Fibroblast of skin of right quadriceps (primary cell): ENCODE measurements at regions not wholly inside any gene's neighbourhood (a gene's known extent, or its start where the extent isn't known, plus 50 kb on each side); places are given as distances from the start of the nearest gene placed in this dataset.
A peak's percentile ranks its signal among the peaks of the same experiment; 100 is the strongest.
"Not testable (repeated sequence)": the region's sequence is repeated elsewhere in the genome, so short reads cannot be mapped to it uniquely, and the experiment has no call there.

Experiments used
- DNase-seq: peaks from one replicate; pipeline ENCODE4 v3.0.0-alpha.2; 2013

GRCh38 chr5:23223846-23224245 lies 283.6 kb upstream of the PRDM9 start:
- DNase-seq: peak; percentile 28

GRCh38 chr5:23221831-23222230 lies 285.6 kb upstream of the PRDM9 start:
- DNase-seq: no peak

DNA sequence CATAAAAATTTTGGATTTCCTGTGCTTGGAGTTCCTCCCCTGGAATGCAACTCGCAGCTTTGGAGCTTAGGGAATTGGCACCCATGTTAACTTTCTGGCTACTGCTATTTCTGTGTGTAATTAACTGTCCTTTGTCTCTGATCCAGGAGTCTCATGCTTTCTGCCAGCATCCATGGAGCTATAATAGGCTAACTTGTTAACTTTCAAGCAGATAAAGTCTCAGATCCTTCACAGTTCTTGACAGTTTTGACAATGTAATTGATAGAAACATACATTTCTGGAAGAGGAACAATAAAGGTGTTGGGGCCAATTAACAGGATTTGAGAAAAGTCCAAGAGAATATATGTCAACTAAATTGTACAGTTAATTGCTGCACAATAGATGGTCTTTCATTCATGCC lies 290.2 kb upstream of the PRDM9 start:
- DNase-seq: no peak

DNA sequence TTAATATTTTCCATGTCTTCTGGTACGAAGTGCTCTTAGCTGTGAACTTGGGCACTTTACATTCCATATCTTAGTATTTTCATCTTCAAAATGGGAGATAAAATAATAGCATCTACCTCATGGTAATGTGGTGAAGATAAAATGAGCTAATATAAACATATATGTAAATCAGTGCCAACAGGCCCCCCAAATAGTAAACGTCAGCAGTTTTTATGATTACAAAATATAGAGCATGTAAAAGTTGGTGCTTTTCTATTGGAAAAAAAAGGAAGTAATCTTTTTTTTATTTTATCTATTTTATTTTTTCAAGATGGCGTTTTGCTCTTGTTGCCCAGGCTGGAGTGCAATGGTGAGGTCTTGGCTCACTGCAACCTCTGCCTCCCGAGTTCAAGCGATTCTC lies 291.1 kb upstream of the PRDM9 start:
- DNase-seq: no peak

- DNase-seq: peak; percentile 42
These were observed 298.4 kb upstream of the PRDM9 start for GRCh38 chr5:23208959-23209431.

DNA sequence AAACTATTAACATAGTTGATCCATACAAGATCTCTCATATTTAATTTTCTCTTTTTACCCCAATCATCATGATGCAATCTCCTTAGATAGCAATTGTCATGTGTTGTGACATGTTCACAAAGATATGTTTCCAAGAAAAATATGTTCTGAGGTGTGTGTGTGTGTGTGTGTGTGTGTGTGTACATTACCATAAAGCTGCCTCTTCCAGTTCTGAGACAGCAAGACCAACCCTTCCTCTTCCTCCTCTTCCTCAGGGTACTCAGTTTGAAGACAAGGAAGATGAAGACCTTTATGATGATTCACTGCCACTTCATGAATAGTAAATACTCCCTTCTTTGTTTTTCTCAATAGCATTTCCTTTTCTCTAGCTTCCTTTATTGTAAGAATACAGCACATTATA lies 303.3 kb upstream of the PRDM9 start:
- no peak for DNase-seq

DNA sequence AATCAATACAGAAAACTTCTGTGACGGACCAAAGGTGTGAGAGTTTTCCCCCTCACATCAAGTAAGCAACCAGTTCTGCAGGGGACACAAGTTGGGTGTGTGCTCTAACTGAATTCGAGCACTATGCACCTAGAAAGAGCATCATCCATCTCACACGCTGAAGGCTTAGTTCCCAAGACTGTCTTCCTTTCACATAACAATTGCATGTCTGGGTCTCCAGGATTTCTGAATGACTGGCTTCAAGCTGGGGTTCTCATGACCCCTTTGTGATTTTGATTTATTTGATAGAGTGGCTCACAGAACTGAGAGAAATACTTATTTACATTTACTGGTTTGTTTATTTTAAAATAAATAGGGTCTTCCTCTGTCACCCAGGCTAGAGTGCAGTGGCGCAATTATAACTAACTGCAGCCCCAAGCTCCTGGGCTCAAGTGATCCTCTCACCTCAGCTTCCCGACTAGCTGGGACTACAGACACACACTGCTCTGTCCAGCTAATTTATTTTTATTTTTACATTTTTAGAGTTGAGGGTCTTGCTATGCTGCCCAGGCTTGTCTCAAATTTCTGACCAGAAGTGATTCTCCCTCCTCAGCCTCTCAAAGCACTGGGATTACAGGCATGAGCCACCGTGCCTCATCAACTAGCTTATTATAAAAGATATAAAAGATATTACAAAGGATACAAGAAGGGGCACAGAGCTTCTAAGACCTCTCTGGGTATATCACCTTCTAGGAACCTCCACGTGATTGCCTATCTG lies 316.7 kb upstream of the CDH12 start:
- no peak for DNase-seq

DNA sequence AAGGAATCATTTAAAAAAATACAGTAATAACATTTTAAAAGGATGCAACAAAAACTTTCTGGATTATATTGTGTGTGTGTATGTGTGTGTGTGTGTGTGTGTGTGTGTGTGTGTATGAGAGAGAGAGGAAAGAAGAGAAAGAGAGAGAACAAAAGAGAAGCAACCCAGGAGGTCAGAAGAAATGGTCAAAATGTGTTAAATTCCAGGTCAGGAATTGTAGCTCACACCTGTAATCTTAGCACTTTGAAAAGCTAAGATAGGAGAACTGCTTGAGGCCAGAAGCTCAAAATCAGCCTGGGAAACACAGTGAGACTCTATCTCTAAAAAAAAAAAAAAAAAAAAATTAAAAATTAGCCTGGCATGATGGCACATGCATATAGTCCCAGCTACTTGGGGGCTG lies 311.8 kb upstream of the CDH12 start:
- no peak for DNase-seq

DNA sequence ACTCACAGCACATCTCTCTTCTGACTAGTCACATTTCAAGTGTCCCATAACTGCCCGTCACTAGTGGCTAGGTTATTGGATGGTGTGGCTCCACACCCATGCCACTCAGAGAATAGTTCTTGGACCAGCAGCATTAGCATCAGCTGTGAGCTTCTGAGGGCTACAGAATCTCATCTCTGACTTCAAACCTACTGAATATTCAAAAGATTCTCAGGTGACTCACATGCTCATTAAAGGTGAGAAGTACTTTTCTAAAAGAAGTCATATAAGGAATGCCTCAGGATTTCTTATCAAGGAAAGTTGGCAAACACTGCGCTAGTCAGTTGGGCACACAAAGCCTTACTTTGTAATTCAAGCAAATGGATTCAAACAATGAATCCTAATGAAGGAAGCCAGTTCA lies 305.0 kb upstream of the CDH12 start:
- no peak for DNase-seq

DNA sequence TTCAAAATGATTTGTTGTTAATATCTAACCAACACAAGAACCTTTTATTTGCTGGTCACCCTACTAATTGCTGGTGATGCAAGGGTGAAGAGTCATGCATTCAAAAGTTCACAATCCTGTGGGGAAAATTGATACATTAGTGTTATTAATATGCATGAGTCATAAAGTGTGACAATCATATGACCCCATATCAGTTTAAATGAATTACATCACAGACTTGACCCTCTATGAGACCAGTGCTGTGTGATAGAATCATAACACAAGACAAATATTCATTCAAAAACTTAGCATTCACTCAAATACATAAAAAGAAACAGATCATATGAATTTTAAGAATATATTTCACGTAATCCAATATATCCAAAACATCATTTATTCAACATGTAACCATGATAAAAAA lies 304.6 kb upstream of the CDH12 start:
- no peak for DNase-seq

DNA sequence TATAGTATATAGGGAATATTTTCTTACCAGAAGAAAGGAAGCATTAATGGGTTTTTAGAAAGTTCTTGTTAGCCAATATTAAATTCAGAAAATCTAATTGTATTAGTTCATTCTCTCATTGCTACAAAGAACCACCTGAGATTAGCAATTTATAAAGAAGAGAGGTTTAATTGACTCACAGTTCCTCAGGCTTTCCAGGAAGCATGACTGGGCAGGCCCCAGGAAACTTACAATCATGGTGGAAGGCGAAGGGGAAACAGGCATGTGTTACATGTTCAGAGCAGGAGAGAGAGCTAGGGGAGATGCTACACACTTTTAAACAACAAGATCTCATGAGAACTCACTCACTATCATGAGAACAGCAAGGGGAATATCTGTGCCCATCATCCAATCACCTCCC lies 304.0 kb upstream of the CDH12 start:
- no peak for DNase-seq

DNA sequence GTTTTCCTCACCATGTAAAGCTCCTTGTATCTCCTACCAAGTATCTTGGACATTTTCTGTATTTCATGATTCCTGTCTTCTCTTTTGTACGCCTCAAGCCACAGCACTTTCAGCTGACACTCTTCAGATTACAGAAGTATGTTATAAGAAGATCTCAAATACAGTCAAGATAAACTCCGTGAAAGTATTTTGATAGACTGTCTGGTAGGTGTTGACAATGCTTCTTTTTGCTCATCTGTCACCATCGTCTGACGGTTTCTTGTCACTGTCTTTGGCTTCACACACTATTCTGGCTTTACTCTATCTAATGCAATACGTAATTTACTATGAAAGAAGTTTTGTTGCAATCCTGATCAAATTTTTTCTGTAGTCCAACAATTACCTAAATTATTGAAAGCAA lies 294.5 kb upstream of the CDH12 start:
- DNase-seq: no peak

DNA sequence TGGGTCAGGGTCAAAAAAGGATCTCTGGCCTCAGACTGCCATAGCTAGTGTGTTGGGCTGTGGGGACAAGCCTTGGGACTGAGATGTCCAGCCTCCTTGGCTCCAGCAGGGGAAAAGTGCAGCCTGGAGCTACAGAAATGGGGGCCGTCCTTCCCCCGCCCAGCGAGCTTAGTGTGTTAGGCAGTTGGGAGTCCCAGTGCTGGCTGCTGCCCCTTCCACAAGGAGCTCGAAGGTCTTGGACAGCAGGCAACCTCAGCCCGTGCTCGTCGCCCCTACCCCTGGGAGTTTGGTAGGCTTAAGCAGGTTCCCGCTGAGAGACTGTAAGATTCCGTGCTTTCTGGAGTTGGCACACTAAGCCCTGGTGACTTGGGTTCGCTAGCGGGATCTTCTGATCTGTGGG lies 293.0 kb upstream of the CDH12 start:
- no peak for DNase-seq

GRCh38 chr5:23139338-23140171 lies 286.4 kb upstream of the CDH12 start:
- peak; percentile 1 for DNase-seq

DNA sequence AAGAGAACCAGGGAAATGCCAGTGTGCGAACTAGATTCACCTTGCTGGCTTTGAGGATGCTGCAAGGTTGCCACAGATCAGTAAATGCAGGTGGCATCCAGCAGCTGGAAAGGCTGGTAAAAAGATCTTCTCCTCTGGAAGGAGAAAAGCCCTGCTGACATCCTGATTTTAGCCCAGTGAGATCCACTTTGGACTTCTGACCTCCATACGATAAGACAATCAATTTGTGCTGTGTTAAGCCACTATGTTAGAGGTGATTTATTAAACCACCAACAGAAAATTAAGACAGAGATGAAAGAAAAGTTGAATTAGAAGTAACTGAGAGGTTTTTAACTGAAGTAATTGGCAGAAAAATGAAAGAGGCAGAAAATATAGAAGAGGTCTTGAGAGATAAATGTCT lies 283.8 kb upstream of the CDH12 start:
- DNase-seq: no peak

GRCh38 chr5:23132231-23132630 lies 279.1 kb upstream of the CDH12 start:
- no peak for DNase-seq

DNA sequence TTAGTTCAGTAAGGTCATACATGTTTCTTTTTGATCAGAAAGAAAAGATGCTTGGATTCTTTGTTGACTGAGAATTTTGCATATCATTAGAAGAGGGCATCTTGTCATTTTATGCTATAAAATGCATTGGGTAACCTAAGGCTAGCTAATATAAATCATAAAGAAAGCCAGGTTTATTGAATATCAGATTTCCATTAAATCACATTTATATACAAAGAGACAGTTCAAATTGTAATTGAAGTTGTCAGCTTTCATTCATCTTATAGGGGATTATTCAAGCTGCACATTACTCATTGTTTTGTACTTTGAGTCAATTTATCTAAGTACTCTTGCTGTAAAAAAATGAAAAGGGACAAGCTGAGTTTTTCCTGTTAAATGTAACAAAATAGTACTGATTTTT lies 259.1 kb upstream of the CDH12 start:
- DNase-seq: no peak

- no peak for DNase-seq
These were observed 251.9 kb upstream of the CDH12 start for GRCh38 chr5:23105021-23105420.

- no peak for DNase-seq
These were observed 250.4 kb upstream of the CDH12 start for GRCh38 chr5:23103566-23103965.

DNA sequence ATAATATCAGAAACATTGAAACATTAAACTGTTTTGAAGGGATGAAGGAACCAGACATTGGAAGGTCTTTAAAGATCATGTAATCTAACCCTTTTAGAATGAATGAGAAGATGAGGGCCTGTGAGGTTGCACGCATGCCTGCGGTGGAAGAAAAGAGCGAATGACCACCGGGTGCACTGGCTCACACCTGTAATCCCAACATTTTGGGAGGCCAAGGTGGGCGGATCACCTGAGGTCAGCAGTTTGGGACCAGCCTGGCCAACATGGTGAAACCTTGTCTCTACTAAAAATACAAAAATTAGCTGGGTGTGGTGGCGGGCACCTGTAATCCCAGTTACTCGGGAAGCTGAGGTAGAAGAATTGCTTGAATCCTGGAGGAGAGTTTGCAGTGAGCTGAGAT lies 242.3 kb upstream of the CDH12 start:
- DNase-seq: not testable (repeated sequence)

DNA sequence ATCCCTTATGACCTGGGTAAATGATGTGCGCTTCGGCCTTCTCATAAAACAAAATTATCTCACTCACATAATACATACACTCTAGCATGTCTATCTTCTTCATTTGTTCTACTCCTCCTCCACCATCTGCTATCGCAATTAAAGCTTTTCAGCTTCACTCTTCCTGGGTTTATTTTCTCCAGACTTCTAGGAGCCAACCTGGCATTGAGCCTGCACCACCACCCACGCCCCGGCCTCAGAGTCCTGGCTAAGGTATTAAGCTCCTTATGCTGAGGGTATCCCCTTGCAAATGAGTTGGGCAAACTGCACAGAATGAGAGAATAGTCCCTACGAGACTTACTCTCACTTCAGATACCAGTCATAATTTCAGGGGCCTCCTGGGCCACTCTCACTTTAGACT lies 236.1 kb upstream of the CDH12 start:
- no peak for DNase-seq

DNA sequence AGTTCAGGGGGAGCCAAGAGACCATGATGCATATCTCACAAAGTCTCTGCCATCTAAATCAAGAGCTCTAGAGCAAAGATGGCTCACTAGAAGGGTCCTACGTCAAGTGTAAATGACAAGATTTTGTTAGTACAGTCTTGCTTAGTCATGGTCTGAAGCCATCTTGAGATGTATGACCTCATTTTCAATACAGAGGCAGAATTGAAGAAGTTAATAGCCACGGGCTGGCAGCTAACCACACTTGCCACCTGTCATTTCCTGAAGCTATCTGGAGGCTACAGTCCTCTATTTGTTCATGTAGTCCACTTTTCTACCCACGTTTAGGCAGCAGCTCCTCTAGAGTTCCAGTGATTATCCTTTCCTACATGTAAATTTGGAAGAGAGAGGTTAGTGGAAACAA lies 231.7 kb upstream of the CDH12 start:
- no peak for DNase-seq

DNA sequence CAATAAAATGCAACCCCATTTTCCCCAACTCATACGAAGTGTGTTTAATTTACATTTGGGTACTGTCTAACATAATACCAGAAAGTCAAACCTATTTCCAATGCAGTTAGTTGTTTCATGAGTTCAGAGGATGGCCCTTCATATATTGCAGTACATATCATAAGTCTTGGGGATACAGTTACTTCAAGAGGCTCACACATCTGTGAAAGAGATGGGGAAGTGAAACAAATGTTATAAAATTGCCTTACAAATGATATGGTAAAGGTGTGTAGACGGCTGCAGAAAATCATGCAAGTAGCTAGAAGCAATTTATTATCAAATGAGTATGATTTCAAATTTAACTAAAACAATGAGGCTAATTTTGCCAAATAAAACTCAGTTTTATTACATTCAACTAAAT lies 219.0 kb upstream of the CDH12 start:
- no peak for DNase-seq

DNA sequence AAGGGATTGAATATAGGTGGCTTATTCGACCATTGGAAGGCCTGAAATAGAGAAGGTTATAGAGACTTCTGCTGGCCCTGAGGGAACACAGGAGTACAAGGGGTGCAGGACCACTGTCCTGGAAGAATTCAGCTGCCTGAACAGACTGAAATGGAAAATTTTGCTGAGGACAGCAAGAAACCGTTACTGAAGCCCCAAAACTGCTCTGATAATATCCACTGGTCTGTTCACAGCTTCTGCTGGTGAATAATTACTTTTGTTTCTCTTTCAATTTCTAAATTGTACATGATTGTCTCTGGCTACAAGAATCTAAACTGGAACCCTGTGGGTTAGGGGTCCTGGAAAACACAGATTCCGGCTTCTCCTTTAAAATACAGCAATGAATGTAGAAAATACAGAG lies 218.5 kb upstream of the CDH12 start:
- no peak for DNase-seq
